Superior temporal gyrus (tissue), 1 donor: ENCODE measurements at regions not wholly inside any gene's neighbourhood (a gene's known extent, or its start where the extent isn't known, plus 50 kb on each side); places are given as distances from the start of the nearest gene placed in this dataset.

ENCODE experiments used
- DNase-seq: peaks from one replicate; pipeline ENCODE4 v3.0.0-alpha.2; 2016; ENCODE audit errors: extremely low spot score

GRCh38 chr5:17430241-17430640, 67.8 kb upstream of the TAF11L2 start:
- no peak for DNase-seq

DNA sequence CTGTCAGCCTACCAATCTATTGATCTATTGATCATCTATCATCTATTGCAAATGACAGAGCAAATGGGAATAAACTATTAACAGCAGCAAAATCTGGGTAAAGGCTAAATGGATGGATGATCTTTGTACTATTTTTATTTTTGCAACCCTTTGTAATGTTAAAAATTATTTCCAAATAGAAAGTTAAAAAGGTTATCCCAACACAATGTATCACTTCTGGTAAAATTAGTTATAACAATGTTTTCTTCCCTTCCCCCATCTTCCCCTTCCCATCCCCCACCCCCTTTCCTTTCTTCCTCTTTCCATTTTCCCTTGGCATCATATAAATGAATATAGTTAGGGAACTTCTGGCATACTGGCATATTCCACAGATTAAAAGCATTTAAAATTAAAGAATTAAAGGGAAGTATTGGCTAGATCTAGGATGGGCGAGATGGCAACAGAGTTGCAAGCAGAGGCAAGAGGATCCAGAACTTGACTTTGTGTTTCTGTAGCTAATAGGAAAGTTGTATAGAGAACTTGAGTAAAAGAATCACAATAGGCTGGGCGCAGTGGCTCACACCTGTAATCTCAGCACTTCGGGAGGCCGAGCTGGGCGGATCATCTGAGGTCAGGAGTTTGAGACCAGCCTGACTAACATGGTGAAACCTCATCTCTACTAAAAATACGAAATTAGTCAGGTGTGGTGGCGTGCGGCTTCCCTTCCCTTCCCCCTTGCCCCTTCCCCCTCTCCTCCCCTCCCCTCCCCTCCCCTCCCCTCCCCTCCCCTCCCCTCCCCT, 66.6 kb upstream of the TAF11L2 start:
- no peak for DNase-seq

- DNase-seq: no peak
Observed at GRCh38 chr5:17432569-17432968, 65.5 kb upstream of the TAF11L2 start.

DNA sequence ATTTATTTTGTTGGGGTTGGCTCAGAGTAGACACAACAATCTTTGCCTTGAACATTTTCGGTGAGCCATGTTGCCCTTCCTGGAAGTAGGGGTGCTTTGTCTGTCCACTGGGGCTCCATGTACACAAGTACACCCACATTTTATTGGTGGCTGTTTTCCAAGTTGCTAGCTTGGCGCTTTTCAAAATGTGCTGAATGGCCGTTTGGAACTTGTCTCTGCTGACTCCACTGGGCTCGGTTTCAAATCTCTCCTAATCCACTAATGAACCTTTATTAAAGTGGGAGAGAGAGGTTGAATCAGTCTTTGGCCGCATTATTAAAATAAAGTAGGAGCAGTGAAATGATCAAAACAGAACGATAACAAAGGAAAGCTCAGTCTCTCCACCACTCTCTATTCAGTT, 64.6 kb upstream of the TAF11L2 start:
- DNase-seq: peak; percentile 18

DNA sequence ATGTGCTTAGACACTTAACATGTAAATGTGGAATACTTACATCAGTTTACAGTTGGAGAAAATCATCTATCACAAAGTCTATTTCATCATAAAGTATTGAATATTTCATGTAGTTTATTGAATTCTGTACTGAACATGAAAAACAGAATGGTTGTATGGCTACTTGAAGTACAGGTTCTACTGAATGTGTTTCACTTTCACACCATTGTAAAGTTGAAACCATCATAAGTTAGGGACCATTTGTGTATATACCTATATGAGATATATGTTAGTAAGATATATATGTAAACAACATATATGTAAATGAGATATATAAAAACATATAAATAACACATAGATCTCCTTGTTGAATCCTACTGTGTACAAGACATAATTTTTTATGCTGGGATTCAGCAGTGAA, 63.0 kb upstream of the TAF11L2 start:
- DNase-seq: no peak

DNA sequence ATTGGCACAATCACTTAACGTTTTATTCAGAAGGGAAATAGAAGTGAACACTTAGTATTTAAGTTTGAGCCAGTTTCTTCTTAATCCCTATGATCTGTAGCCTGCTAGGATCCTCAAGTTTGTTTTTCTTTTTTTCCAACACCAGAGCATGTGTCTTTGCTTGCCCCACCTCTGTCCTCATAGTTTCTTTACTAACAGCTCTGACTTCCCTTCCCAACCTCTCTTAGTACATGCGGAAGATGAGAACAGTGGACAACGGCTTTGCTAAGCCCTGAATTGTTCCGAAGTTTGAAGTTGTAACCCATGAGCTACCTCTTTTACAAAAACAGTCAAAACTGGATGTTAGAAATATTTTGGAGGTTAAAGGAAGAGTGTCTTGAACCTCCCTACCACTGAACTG, 61.7 kb upstream of the TAF11L2 start:
- no peak for DNase-seq

DNA sequence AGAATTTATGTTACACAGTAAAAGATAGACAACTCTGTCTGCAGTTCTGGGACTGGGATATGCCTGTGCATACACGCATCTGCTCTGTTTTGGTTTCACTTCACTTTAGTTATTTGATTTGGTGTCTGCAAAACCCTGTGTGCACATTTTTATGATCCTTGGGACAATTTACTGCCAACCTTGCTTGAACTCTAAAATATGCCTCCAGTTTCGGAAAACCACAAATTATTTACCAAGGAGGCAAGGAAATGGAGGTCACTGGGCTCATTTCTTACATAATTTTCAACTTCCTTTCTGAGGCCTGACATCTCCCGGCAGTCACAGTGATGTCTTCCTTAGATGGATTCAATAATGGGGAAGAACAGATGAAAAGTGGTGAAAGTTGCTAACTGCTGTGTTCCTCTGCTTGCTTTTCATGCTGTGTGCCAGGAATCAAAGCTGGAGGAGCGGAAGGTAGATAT, 61.2 kb upstream of the TAF11L2 start:
- no peak for DNase-seq

- DNase-seq: no peak
Observed at GRCh38 chr5:17438027-17438426, 60.0 kb upstream of the TAF11L2 start.

DNA sequence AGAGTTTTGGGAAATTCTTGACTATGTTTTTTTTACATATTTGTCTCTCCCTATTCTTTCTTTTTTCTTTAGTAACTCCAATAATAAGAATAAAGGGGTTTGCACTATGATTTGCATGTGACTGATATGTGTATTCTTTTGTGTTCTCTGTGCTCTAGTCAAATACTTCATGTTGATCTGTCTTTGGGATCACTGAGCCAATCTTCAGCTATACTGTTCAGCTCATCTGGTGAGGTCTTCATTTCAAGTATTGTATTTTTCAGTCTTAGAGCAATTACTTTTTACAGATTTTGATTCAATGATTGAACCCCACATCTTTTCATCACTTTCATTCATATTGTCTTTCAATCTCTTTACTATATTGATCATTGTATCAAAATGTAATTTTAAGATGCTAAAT, 58.1 kb upstream of the TAF11L2 start:
- DNase-seq: no peak

- no peak for DNase-seq
Observed at GRCh38 chr5:17440766-17441165, 57.3 kb upstream of the TAF11L2 start.

DNA sequence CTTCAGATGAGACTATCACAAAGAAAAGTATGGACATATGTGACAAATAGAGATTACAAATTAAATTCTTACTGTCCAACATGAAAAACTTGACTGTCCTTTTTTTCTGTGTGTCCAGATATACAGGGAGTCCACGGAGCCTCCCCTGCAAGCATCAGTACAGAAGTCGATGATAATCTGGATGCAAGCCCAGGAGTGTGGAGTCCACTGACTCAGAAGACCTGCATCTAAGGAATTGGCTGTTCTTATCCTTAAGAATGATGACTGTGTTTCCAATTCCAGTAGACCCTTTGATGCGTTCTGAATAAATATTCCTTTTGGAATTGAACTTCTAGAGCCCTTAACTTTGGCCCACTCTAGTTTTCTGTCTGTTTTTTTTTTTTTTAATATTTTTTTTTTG, 56.7 kb upstream of the TAF11L2 start:
- no peak for DNase-seq

GRCh38 chr5:17443333-17444130, 54.5 kb upstream of the TAF11L2 start:
- DNase-seq: no peak

- no peak for DNase-seq
Observed at GRCh38 chr5:17444496-17444895, 53.5 kb upstream of the TAF11L2 start.

DNA sequence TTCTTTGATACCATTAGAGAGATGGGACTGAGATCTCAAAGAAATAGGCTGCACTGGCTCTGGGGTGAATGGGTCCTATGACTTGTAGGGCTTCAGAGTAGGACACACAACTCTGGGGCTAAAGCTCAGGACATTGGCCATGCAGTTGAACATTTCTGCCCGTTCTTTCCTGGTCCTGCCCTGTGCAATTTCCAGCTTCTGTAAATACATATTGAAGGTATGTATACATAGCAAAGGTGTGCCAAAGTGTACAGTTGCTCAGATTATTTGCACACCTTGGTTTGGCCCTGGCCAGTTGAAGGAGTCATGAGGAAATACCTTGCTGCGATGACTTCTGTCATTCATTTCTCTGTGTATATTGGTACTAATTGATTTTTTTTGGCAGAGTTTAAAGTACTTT, 52.8 kb upstream of the TAF11L2 start:
- no peak for DNase-seq
